ENCODE measurements at regions not wholly inside any gene's neighbourhood (a gene's known extent, or its start where the extent isn't known, plus 50 kb on each side); places are given as distances from the start of the nearest gene placed in this dataset.

DNA sequence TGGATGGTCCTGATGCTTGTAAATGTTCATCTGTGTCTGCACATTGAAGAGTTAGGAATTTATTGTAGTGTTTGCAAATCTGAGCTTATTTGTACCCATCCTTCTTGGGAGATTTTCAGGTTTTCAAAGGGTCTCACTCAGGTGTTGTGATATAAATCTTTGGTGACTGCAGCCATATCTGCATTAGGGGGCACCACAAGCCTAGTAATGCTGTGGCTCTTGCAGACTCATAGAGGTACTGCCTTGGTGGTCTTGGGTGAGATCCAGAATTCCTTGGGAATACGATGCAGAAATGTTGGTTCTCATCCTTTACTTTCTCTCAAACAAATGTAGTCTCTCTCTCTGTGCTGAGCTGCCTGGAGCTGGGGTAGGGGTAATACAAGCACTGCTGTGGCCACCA, 405.9 kb downstream of the TTLL7 start:
- peak; percentile 4 for DNase-seq (ENCODE audit: low spot score)
- BruUV-seq (replicated peaks) = no TSS peak
- Histone ChIP-seq H3K27ac (ENCODE audit: low read depth, low read length, poor library complexity, severe bottlenecking) (no peak overlapping the region), H3K4me3 (ENCODE audit: low read depth, low read length, poor library complexity, severe bottlenecking) (no peak overlapping the region), H3K4me1 (ENCODE audit: insufficient read depth, low read length, poor library complexity, severe bottlenecking) (no peaks in the 10 kb centered on the region), H3K27me3 (replicated peaks; ENCODE audit: insufficient read depth, low read depth, low read length, poor library complexity) (no peaks in the 10 kb centered on the region), H3K36me3 (ENCODE audit: insufficient read depth, low read length, poor library complexity, severe bottlenecking) (no peaks in the 10 kb centered on the region), H3K9me3 (ENCODE audit: low read depth, low read length, poor library complexity, severe bottlenecking) (no peaks in the 10 kb centered on the region)
- ChIA-PET POLR2A (ENCODE audit: low non-redundant PET) (no interaction called here), CTCF (no interaction called here)
- intact Hi-C loops (cut with micrococcal nuclease; ENCODE audit: unreplicated experiment) = loop anchor here (10.0 kb wide), 1 partner anchor 262 kb away; no protein-coding TSS in a partner anchor
- TF ChIP-seq, protein P1, sequence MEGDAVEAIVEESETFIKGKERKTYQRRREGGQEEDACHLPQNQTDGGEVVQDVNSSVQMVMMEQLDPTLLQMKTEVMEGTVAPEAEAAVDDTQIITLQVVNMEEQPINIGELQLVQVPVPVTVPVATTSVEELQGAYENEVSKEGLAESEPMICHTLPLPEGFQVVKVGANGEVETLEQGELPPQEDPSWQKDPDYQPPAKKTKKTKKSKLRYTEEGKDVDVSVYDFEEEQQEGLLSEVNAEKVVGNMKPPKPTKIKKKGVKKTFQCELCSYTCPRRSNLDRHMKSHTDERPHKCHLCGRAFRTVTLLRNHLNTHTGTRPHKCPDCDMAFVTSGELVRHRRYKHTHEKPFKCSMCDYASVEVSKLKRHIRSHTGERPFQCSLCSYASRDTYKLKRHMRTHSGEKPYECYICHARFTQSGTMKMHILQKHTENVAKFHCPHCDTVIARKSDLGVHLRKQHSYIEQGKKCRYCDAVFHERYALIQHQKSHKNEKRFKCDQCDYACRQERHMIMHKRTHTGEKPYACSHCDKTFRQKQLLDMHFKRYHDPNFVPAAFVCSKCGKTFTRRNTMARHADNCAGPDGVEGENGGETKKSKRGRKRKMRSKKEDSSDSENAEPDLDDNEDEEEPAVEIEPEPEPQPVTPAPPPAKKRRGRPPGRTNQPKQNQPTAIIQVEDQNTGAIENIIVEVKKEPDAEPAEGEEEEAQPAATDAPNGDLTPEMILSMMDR (conservative IDR thresholded peaks at IDR 0.05; ENCODE audit: low read depth, low read length) = peak; percentile 36; the same call in 1 of the 2 replicates
- no peak for TF ChIP-seq EZH2 (IDR thresholded peaks at IDR 0.05; ENCODE audit: borderline replicate concordance, low read depth, low read length, poor library complexity, severe bottlenecking)

DNA sequence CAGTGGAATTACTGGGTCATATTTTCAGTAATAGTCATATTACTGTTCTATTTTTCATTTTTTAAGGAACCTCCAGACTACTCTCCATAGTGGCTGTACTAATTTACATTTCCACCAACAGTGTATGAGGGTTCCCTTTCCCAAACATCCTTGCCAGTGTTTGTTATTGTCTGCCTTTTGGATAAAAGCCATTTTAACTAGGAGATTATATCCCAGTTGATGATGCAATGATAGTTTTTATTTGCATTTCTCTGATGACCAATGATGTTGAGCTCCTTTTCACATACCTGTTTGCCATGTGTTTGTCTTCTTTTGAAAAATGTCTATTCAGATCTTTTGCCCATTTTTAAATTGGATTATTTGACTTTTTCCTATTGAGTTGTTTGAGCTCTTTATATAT, 410.8 kb downstream of the TTLL7 start:
- ChIA-PET CTCF (no interaction called here), POLR2A (ENCODE audit: low non-redundant PET) (no interaction called here)
- intact Hi-C loops (cut with micrococcal nuclease; ENCODE audit: unreplicated experiment) = loop anchor here (10.0 kb wide), 1 partner anchor 813 kb away; no protein-coding TSS in a partner anchor
- no peaks in the 10 kb centered on the region for H3K36me3 ChIP-seq (ENCODE audit: insufficient read depth, low read length, poor library complexity, severe bottlenecking)
- no peaks in the 10 kb centered on the region for H3K4me1 ChIP-seq (ENCODE audit: insufficient read depth, low read length, poor library complexity, severe bottlenecking)
- DNase-seq (ENCODE audit: low spot score) = no peak
- no peak for TF ChIP-seq EZH2 (IDR thresholded peaks at IDR 0.05; ENCODE audit: borderline replicate concordance, low read depth, low read length, poor library complexity, severe bottlenecking)
- TF ChIP-seq, protein P1 (conservative IDR thresholded peaks at IDR 0.05; ENCODE audit: low read depth, low read length) = no peak
- BruUV-seq (replicated peaks) = no TSS peak
- H3K4me3 ChIP-seq (ENCODE audit: low read depth, low read length, poor library complexity, severe bottlenecking) = no peak overlapping the region
- no peak overlapping the region for H3K27ac ChIP-seq (ENCODE audit: low read depth, low read length, poor library complexity, severe bottlenecking)
- H3K27me3 ChIP-seq (replicated peaks; ENCODE audit: insufficient read depth, low read depth, low read length, poor library complexity) = no peaks in the 10 kb centered on the region
- no peaks in the 10 kb centered on the region for H3K9me3 ChIP-seq (ENCODE audit: low read depth, low read length, poor library complexity, severe bottlenecking)

DNA sequence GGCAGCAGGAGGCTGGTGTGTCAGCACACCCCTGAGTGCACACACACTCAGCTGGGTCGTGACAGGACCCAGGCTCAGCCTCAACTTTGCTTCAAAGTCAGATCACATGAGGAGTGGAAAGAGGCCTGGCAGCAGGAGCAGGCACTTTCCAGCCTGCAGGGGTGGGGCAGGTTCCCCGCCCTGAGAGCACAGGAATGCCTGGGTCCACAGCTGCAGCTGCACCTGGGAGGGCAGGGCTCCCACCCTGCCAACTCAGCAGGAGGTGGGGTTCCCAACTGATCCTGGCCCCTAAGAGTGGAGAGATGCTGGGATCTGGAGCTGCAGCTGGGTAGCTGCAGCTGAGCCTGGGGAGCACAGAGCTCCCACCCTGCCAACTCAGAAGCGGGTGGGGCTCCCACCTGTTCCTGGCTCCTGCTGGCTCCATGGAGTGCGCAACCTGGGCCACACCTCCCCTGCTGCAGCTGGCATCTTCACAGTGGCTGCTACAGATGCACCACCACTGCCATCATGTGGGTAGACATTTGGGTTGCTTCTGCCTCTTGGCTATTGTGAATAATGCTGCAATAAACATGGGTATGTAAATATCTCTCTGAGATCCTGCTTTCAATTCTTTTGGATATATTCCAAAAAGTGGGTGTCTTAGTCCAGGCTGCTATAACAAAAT, 415.4 kb downstream of the TTLL7 start:
- ChIA-PET POLR2A (ENCODE audit: low non-redundant PET) (no interaction called here), CTCF (no interaction called here)
- peak; percentile 7 for DNase-seq (ENCODE audit: low spot score)
- Histone ChIP-seq H3K27me3 (replicated peaks; ENCODE audit: insufficient read depth, low read depth, low read length, poor library complexity) (no peaks in the 10 kb centered on the region), H3K4me3 (ENCODE audit: low read depth, low read length, poor library complexity, severe bottlenecking) (no peak overlapping the region), H3K9me3 (ENCODE audit: low read depth, low read length, poor library complexity, severe bottlenecking) (no peaks in the 10 kb centered on the region), H3K36me3 (ENCODE audit: insufficient read depth, low read length, poor library complexity, severe bottlenecking) (no peaks in the 10 kb centered on the region), H3K4me1 (ENCODE audit: insufficient read depth, low read length, poor library complexity, severe bottlenecking) (no peaks in the 10 kb centered on the region), H3K27ac (ENCODE audit: low read depth, low read length, poor library complexity, severe bottlenecking) (no peak overlapping the region)
- intact Hi-C loops (cut with micrococcal nuclease; ENCODE audit: unreplicated experiment) = loop anchor here (10.0 kb wide), 1 partner anchor 809 kb away; no protein-coding TSS in a partner anchor
- TF ChIP-seq EZH2 (IDR thresholded peaks at IDR 0.05; ENCODE audit: borderline replicate concordance, low read depth, low read length, poor library complexity, severe bottlenecking) = no peak
- TF ChIP-seq, protein P1 (conservative IDR thresholded peaks at IDR 0.05; ENCODE audit: low read depth, low read length) = peak; percentile 35
- BruUV-seq (replicated peaks) = no TSS peak

Measured in A673 (cell line).